CD4-positive, alpha-beta T cell (primary cell): ENCODE measurements at regions not wholly inside any gene's neighbourhood (a gene's known extent, or its start where the extent isn't known, plus 50 kb on each side); places are given as distances from the start of the nearest gene placed in this dataset.

Experiments used
- ATAC-seq: fragments of 200-7000 bp; cut with Tn5 transposase; one replicate; pipeline ENCODE4 v1.10.0; 2022; ENCODE audit warnings: mild to moderate bottlenecking; ENCODE audit not compliant: poor library complexity
- CTCF ChIA-PET: fragments of 350-600 bp; sonication (Branson Sonifier 250); formaldehyde crosslinking; loops from one replicate; lab custom pipeline; 2021; ENCODE audit warnings: antibody characterized with exemption, inconsistent platforms; lab: Charles Lee
- POLR2A ChIA-PET: fragments of 350-600 bp; sonication (Branson Sonifier 250); formaldehyde crosslinking; loops from one replicate; lab custom pipeline; 2021; ENCODE audit warnings: antibody characterized with exemption, inconsistent platforms; lab: Charles Lee
- DNase-seq, 14 experiments: peaks; one replicate each; pipeline ENCODE4 v3.0.0-alpha.2; 2013 to 2020; ENCODE audit warnings: mixed read lengths in 2 of 14
- H3K27ac ChIP-seq, 2 donors: one replicate each; pipeline versions ENCODE4 v1.5.1 to v1.7.0; 2013; ENCODE audit warnings: low read length in 2 of 2, low read depth in 1 of 2, mild to moderate bottlenecking in 1 of 2
- H3K27me3 ChIP-seq, 2 experiments: 1 replicate in 1 of 2; 2 replicates in 1 of 2; pipeline versions ENCODE4 v1.6.1 to v1.7.0; 2013; ENCODE audit warnings: low read length in 2 of 2, control low read depth in 1 of 2, mild to moderate bottlenecking in 1 of 2, moderate library complexity in 1 of 2; ENCODE audit not compliant: insufficient read depth in 2 of 2, control insufficient read depth in 1 of 2
- H3K36me3 ChIP-seq: one replicate; pipeline ENCODE4 v1.6.1; 2013; ENCODE audit warnings: low read length, control low read depth; ENCODE audit not compliant: insufficient read depth
- H3K4me1 ChIP-seq: one replicate; pipeline ENCODE4 v1.6.1; 2013; ENCODE audit warnings: low read length, control low read depth; ENCODE audit not compliant: insufficient read depth
- H3K4me3 ChIP-seq: one replicate; pipeline ENCODE4 v1.5.1; 2013; ENCODE audit warnings: mild to moderate bottlenecking, low read length, moderate library complexity
- H3K9me3 ChIP-seq, 2 experiments: 1 replicate in 1 of 2; 2 replicates in 1 of 2; pipeline versions ENCODE4 v1.6.1 to v1.7.0; 2013; ENCODE audit warnings: low read length in 2 of 2, mild to moderate bottlenecking in 2 of 2, control low read depth in 1 of 2, moderate library complexity in 1 of 2; ENCODE audit not compliant: control insufficient read depth in 1 of 2, insufficient read depth in 1 of 2
- H3K27ac Mint-ChIP-seq: one replicate; pipeline ENCODE4 v1.8.0; 2020; ENCODE audit warnings: mixed read lengths
- H3K27me3 Mint-ChIP-seq: one replicate; pipeline ENCODE4 v1.8.0; 2021; ENCODE audit warnings: mixed read lengths
- H3K36me3 Mint-ChIP-seq: one replicate; pipeline ENCODE4 v1.8.0; 2021; ENCODE audit warnings: low read depth, mixed read lengths
- H3K4me1 Mint-ChIP-seq: one replicate; pipeline ENCODE4 v1.8.0; 2021; ENCODE audit warnings: low read depth, mixed read lengths
- H3K4me3 Mint-ChIP-seq: one replicate; pipeline ENCODE4 v1.8.0; 2020; ENCODE audit warnings: mild to moderate bottlenecking, mixed read lengths
- H3K9me3 Mint-ChIP-seq: one replicate; pipeline ENCODE4 v1.8.0; 2020; ENCODE audit warnings: mixed read lengths
- CTCF ChIP-seq: fragments of 200-600 bp; IDR thresholded peaks from one replicate; pipeline ENCODE4 v1.8.0; 2022; ENCODE audit warnings: antibody characterized with exemption, mild to moderate bottlenecking
- intact Hi-C, 2 experiments: fragments of 100-400 bp; cut with DNase I in 1 of 2; cut with micrococcal nuclease in 1 of 2; formaldehyde crosslinking; loops; one replicate each; pipeline versions ENCODE4 v1.15.1 to v1.9.0; 2023 to 2025; cut with DNase I, micrococcal nuclease

- peaks cover 15% of the 10 kb centered on the region for H3K9me3 Mint-ChIP-seq
- POLR2A ChIA-PET, result no interaction called here
- CTCF ChIA-PET, result no interaction called here
Observed at GRCh38 chr5:142453932-142454331, 129.1 kb upstream of the SPRY4 start.

GRCh38 chr5:142450419-142450818, 125.6 kb upstream of the SPRY4 start:
- Mint-ChIP-seq H3K9me3 (peaks cover 7% of the 10 kb centered on the region), H3K4me1 (no peaks in the 10 kb centered on the region), H3K36me3 (peaks cover 5% of the 10 kb centered on the region), H3K4me3 (no peak overlapping the region), H3K27ac (no peak overlapping the region), H3K27me3 (peaks cover 4% of the 10 kb centered on the region)
- Histone ChIP-seq H3K9me3 (peaks cover 0 to 9% of the 10 kb centered on the region in 2 experiments), H3K4me3 (no peak overlapping the region), H3K36me3 (no peaks in the 10 kb centered on the region), H3K27ac (no peak overlapping the region), H3K4me1 (no peaks in the 10 kb centered on the region), H3K27me3 (no peaks in the 10 kb centered on the region)
- ATAC-seq (no peak), DNase-seq (no peak)
- ChIA-PET POLR2A (no interaction called here), CTCF (interaction anchor here (0.5 kb wide), 1 partner anchor 492 kb away, joined by 3 read pairs; no protein-coding TSS in a partner anchor)
- no peak for TF ChIP-seq CTCF
- intact Hi-C loops, result no loop called here

More at GRCh38 chr5:142453932-142454331, 129.1 kb upstream of the SPRY4 start:
- Histone ChIP-seq H3K4me3 (no peak overlapping the region), H3K36me3 (no peaks in the 10 kb centered on the region), H3K4me1 (no peaks in the 10 kb centered on the region), H3K9me3 (peaks cover 0 to 13% of the 10 kb centered on the region in 2 experiments), H3K27me3 (no peaks in the 10 kb centered on the region), H3K27ac (no peak overlapping the region)
- DNase-seq, result no peak
- H3K36me3 Mint-ChIP-seq, result peaks cover 5% of the 10 kb centered on the region
- intact Hi-C loops, result no loop called here
- no peak for ATAC-seq
- H3K4me3 Mint-ChIP-seq, result no peak overlapping the region
- H3K27ac Mint-ChIP-seq, result no peak overlapping the region
- peaks cover 4% of the 10 kb centered on the region for H3K27me3 Mint-ChIP-seq
- no peak for TF ChIP-seq CTCF
- no peaks in the 10 kb centered on the region for H3K4me1 Mint-ChIP-seq

GRCh38 chr5:142447887-142448286, 123.1 kb upstream of the SPRY4 start:
- Mint-ChIP-seq H3K4me1 (no peaks in the 10 kb centered on the region), H3K4me3 (no peak overlapping the region), H3K9me3 (peaks cover 7% of the 10 kb centered on the region), H3K27me3 (peaks cover 4% of the 10 kb centered on the region), H3K36me3 (peaks cover 5% of the 10 kb centered on the region), H3K27ac (no peak overlapping the region)
- intact Hi-C loops, result no loop called here
- ATAC-seq, result no peak
- no peaks in the 10 kb centered on the region for H3K36me3 ChIP-seq
- H3K27me3 ChIP-seq, result no peaks in the 10 kb centered on the region
- H3K27ac ChIP-seq, result no peak overlapping the region
- CTCF ChIA-PET, result no interaction called here
- no peak for TF ChIP-seq CTCF
- H3K9me3 ChIP-seq, result peaks cover 0 to 9% of the 10 kb centered on the region in 2 experiments
- POLR2A ChIA-PET, result no interaction called here
- no peak overlapping the region for H3K4me3 ChIP-seq
- no peaks in the 10 kb centered on the region for H3K4me1 ChIP-seq
- no peak for DNase-seq
